DOHH2 (cell line): ENCODE measurements at regions not wholly inside any gene's neighbourhood (a gene's known extent, or its start where the extent isn't known, plus 50 kb on each side); places are given as distances from the start of the nearest gene placed in this dataset.

Experiments
- EZH2phosphoT487 ChIP-seq: fragments of 200-600 bp; sonication (generic); IDR thresholded peaks from 2 replicates; pipeline ENCODE4 v1.6.1; 2017; ENCODE audit warnings: borderline replicate concordance, mild to moderate bottlenecking, antibody characterized with exemption, low read length, moderate library complexity, mixed read lengths
- TF ChIP-seq, protein P1 (sequence below): fragments of 200-600 bp; sonication (generic); IDR thresholded peaks from one replicate; pipeline ENCODE4 v1.5.1; 2014; ENCODE audit warnings: antibody characterized with exemption, mild to moderate bottlenecking, low read depth, low read length; ENCODE audit not compliant: poor library complexity, severe bottlenecking

DNA sequence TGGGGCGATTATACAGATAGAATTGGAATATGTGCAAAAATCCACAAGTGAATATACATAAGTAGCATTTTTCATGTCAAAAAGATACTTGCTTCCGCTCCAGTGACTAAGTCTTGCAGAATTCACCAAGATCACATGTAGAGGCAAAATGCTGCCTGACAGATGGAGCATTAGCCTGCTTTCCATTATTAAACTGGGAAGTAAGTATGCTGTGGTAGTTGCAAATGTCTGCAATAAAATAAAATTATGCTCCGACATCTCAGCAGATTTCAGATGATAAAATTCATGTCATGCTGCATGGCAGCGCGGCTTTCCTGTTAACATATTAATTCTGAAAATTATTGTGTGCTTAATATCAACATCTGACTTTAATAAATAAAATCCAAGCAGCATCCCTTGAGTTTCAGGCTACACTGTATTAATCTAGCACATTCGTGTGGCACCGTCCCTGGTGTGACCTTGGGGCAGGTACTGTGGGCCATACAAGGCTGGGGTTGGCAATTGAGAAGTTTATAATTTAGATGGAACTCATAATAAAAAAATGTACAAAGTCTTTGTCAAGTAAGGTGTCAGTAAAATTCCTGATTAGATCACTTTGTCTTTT, 366.4 kb upstream of the ZP4 start:
- TF ChIP-seq, protein P1, sequence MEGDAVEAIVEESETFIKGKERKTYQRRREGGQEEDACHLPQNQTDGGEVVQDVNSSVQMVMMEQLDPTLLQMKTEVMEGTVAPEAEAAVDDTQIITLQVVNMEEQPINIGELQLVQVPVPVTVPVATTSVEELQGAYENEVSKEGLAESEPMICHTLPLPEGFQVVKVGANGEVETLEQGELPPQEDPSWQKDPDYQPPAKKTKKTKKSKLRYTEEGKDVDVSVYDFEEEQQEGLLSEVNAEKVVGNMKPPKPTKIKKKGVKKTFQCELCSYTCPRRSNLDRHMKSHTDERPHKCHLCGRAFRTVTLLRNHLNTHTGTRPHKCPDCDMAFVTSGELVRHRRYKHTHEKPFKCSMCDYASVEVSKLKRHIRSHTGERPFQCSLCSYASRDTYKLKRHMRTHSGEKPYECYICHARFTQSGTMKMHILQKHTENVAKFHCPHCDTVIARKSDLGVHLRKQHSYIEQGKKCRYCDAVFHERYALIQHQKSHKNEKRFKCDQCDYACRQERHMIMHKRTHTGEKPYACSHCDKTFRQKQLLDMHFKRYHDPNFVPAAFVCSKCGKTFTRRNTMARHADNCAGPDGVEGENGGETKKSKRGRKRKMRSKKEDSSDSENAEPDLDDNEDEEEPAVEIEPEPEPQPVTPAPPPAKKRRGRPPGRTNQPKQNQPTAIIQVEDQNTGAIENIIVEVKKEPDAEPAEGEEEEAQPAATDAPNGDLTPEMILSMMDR, result no peak
- TF ChIP-seq EZH2phosphoT487, result no peak
